Muscle layer of colon (tissue), 2 donors: ENCODE measurements at regions not wholly inside any gene's neighbourhood (a gene's known extent, or its start where the extent isn't known, plus 50 kb on each side); places are given as distances from the start of the nearest gene placed in this dataset.
"Not testable (repeated sequence)": the region's sequence is repeated elsewhere in the genome, so short reads cannot be mapped to it uniquely, and the experiment has no call there.

ENCODE experiments used
- H3K27ac ChIP-seq: one replicate; pipeline ENCODE4 v1.7.0; 2013; ENCODE audit warnings: low read depth, mild to moderate bottlenecking, low read length, moderate library complexity
- H3K27me3 ChIP-seq, 2 donors: one replicate each; pipeline ENCODE4 v1.7.0; 2013; ENCODE audit warnings: low read length in 2 of 2, mild to moderate bottlenecking in 2 of 2; ENCODE audit not compliant: insufficient read depth in 2 of 2, control insufficient read depth in 1 of 2
- H3K36me3 ChIP-seq: one replicate; pipeline ENCODE4 v1.7.0; 2013; ENCODE audit warnings: mild to moderate bottlenecking, low read length; ENCODE audit not compliant: insufficient read depth
- H3K4me1 ChIP-seq: one replicate; pipeline ENCODE4 v1.7.0; 2013; ENCODE audit warnings: mild to moderate bottlenecking, low read length; ENCODE audit not compliant: insufficient read depth
- H3K4me3 ChIP-seq, 2 donors: one replicate each; pipeline ENCODE4 v1.7.0; 2013; ENCODE audit warnings: low read length in 2 of 2, low read depth in 1 of 2, mild to moderate bottlenecking in 1 of 2, moderate library complexity in 1 of 2
- H3K9ac ChIP-seq: one replicate; pipeline ENCODE4 v1.7.0; 2013; ENCODE audit warnings: low read length
- H3K9me3 ChIP-seq: one replicate; pipeline ENCODE4 v1.7.0; 2013; ENCODE audit warnings: mild to moderate bottlenecking, low read length
- donor health status: abdominal sarcoma.
- donor health status: Adenocarcinoma of cecum.

GRCh38 chr2:8374782-8375181, 307.1 kb upstream of the ID2 start:
- Histone ChIP-seq H3K27me3 (no peaks in the 10 kb centered on the region), H3K4me1 (no peaks in the 10 kb centered on the region), H3K27ac (no peak overlapping the region), H3K36me3 (no peaks in the 10 kb centered on the region), H3K4me3 (no peak overlapping the region), H3K9ac (no peak overlapping the region), H3K9me3 (no peaks in the 10 kb centered on the region)

DNA sequence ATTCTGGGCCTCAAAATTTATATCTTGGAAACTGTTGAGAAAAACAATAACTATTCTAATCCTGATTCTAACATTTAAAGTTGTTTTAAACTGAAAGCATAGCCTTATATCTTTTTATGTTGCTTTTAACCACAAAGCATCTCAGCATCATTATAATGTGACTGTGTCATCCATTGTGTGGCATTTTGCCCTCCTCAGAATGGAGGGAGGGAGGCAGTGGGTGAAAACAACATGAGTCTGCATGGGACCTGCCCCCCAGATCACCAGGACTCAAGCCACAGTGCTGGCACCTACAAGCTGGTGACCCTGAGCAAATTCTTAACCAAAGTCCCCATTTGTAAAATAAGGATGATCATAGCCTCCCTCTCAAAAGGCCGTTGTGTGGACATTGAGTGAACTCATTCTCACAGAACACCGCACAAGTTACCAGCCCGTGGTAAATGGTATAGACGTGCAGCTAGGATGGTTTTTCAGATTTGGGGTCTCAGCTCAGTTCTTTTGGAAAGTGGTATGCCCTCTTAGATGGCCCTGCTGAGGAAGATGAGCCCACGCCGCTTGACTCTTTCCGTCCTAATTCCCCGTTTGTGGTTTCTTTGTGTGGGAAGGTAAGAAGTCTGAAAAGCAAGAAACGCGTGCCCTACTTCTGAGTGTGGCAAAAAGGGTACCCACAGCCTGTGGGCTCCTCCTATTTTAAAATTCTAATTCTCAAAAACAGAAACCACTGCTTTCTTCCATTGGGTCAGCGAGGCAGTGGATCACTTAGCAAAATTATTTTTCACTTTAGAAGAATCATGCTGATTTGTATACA, 305.0 kb upstream of the ID2 start:
- no peaks in the 10 kb centered on the region for H3K27me3 ChIP-seq
- H3K36me3 ChIP-seq: no peaks in the 10 kb centered on the region
- H3K4me1 ChIP-seq: no peaks in the 10 kb centered on the region
- no peak overlapping the region for H3K4me3 ChIP-seq
- H3K27ac ChIP-seq: no peak overlapping the region
- no peak overlapping the region for H3K9ac ChIP-seq
- no peaks in the 10 kb centered on the region for H3K9me3 ChIP-seq

DNA sequence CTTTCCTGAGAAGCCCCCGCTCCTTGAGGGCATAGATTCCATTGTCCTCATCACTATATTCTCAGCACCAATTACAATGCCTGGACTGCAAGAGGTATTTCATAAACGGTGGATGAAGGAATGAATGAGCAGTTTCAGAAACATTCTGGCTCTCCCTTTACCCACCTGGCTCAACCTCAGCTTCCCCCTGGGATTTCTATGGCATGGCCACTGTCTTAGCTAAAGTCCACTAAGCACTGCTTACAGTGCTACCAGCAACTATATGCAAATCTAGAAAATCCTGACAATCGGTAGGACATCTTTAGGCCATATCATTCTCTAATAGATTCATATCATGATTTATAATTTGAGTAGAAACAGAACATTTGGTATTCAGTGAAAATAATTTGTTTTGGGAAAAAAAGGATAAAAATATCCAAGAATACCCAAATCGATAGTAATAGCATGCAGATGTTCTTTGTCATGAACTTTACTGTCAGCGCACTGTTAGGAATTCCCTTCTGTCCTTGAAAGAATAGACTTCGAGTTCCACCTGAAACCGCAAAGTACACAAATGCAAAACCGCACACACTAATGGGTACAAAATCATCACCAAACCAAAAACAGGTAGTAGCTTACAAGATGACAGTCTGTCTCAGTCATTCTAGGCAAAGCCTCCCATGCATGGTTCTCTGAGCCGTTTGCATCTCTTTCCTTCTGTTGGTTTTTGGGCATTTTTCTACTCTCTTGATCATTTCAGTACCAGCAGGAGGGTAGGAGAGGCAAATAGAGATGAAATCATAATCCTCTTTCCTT, 303.6 kb upstream of the ID2 start:
- Histone ChIP-seq H3K36me3 (no peaks in the 10 kb centered on the region), H3K9ac (no peak overlapping the region), H3K4me3 (no peak overlapping the region), H3K9me3 (no peaks in the 10 kb centered on the region), H3K27ac (no peak overlapping the region), H3K27me3 (no peaks in the 10 kb centered on the region), H3K4me1 (no peaks in the 10 kb centered on the region)

GRCh38 chr2:8379128-8379527, 302.7 kb upstream of the ID2 start:
- Histone ChIP-seq H3K27me3 (no peaks in the 10 kb centered on the region), H3K36me3 (no peaks in the 10 kb centered on the region), H3K27ac (no peak overlapping the region), H3K9ac (no peak overlapping the region), H3K9me3 (no peaks in the 10 kb centered on the region), H3K4me3 (no peak overlapping the region), H3K4me1 (no peaks in the 10 kb centered on the region)

GRCh38 chr2:8379549-8379948, 302.3 kb upstream of the ID2 start:
- Histone ChIP-seq H3K9ac (no peak overlapping the region), H3K4me1 (no peaks in the 10 kb centered on the region), H3K9me3 (no peaks in the 10 kb centered on the region), H3K27ac (no peak overlapping the region), H3K36me3 (no peaks in the 10 kb centered on the region), H3K4me3 (no peak overlapping the region), H3K27me3 (no peaks in the 10 kb centered on the region)

DNA sequence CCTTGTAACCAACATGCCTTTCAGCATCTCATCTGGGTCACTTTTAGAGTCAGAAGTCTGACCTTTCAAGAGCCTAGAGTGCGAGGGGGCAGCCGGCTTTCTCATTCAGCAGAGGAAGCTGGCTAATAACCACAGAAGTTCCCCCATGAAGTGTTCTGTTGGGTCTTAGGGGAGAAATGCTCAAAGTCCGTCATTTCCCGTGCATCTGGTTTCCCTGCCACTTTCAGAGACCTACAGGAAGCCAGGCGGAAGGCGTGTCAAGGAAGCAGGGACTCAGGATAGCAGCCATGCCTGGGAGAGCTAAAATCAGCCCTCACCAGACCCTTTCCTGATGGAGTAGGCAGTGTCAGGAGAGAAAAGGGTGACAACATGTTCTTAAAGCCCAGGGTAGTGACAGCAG, 301.8 kb upstream of the ID2 start:
- no peak overlapping the region for H3K9ac ChIP-seq
- no peak overlapping the region for H3K4me3 ChIP-seq
- no peaks in the 10 kb centered on the region for H3K9me3 ChIP-seq
- H3K36me3 ChIP-seq: no peaks in the 10 kb centered on the region
- no peaks in the 10 kb centered on the region for H3K27me3 ChIP-seq
- H3K4me1 ChIP-seq: no peaks in the 10 kb centered on the region
- no peak overlapping the region for H3K27ac ChIP-seq

- Histone ChIP-seq H3K27me3 (no peaks in the 10 kb centered on the region), H3K4me3 (no peak overlapping the region), H3K4me1 (no peaks in the 10 kb centered on the region), H3K27ac (no peak overlapping the region), H3K9ac (no peak overlapping the region), H3K9me3 (no peaks in the 10 kb centered on the region), H3K36me3 (no peaks in the 10 kb centered on the region)
These were observed 301.3 kb upstream of the ID2 start for GRCh38 chr2:8380566-8380965.

DNA sequence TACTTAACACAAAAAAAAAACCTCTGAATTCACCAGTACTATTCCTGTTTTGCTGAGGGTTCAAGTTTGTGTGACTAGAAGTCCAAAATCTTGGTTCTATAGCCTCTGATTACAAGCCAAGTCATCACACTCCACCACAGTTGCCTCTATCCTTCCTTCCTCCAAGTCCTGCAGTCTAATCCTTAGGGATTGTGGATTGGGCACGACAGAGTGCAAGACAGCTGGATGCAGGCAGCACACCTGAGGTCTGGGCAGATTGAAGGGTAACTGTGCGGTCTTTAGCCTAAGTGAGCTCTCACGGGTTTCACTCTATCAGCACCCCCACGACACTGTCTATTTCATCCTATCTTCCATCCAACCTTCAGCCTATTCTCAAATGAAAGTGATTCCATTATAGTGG, 299.4 kb upstream of the ID2 start:
- Histone ChIP-seq H3K27ac (no peak overlapping the region), H3K9ac (no peak overlapping the region), H3K36me3 (no peaks in the 10 kb centered on the region), H3K4me1 (no peaks in the 10 kb centered on the region), H3K27me3 (no peaks in the 10 kb centered on the region), H3K4me3 (no peak overlapping the region), H3K9me3 (no peaks in the 10 kb centered on the region)

DNA sequence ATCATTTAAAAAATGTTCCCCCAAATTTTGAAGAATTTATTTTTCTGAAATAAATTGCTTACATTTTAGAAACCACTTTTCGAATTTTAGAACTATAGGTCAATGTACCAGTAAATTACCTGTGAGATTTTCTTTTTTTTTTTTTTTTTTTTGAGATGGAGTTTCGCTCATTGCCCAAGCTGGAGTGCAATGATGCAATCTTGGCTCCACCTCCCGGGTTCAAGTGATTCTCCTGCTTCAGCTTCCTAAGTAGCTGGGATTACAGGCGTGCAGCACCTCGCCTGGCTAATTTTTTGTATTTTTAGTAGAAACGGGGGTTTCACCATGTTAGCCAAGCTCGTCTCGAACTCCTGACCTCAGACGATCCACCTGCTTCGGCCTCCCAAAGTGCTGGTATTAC, 295.1 kb upstream of the ID2 start:
- not testable (repeated sequence) for H3K4me1 ChIP-seq, H3K4me3 ChIP-seq, H3K27me3 ChIP-seq, H3K9me3 ChIP-seq, H3K36me3 ChIP-seq, H3K9ac ChIP-seq, H3K27ac ChIP-seq

DNA sequence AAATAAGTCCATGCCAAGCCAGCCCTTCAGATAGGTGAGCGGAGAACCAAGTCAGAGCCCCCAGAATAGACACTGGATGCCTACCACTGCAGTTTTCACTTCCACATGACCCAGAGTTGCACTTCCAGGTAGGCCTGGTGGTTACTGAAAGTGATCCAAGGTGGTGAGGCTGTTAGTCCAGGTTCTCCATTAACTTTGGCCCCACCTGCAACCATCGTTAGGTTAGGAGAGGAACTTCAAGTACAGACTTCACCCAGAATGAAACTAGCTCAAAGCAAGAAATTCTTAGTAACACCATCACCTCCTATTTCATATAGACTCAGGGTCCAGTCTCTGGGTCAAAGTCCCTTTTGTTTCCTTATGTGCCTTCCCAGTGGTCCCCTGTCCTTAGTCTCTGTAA, 293.1 kb upstream of the ID2 start:
- Histone ChIP-seq H3K4me3 (no peak overlapping the region), H3K36me3 (no peaks in the 10 kb centered on the region), H3K9me3 (no peaks in the 10 kb centered on the region), H3K27ac (no peak overlapping the region), H3K27me3 (no peaks in the 10 kb centered on the region), H3K9ac (no peak overlapping the region), H3K4me1 (no peaks in the 10 kb centered on the region)

DNA sequence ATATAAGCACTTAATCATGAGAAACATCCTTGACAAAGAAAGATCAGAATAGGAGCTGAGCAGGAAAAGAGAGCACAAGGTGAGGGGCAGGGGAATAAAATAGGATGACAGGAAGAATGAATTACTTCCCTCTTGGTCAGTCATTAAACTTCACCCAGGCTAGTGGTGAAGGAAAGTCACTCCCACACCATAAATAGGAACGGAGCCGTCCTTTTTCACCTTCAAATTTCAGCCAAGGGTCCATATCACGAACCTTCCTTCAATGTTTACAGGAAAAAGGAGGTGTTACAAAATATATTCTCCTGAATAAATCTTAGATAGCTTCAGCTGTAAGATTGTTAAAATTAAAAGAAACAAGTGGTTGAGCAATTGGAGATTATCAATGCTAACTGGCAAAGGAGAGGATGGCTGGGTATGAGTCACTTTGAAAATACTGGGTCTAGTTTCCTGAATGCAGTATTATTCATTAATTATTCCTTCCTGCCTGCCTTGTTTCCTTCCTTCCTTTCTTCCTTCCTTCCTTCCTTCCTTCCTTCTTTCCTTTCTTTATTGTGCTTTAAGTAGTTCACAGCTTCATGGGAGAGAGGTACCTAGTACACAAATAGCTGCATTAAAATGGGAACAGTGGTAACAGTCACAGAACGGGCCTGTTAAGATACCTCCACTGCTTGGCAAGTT, 292.3 kb upstream of the ID2 start:
- Histone ChIP-seq H3K9me3 (no peaks in the 10 kb centered on the region), H3K27me3 (no peaks in the 10 kb centered on the region), H3K9ac (no peak overlapping the region), H3K4me3 (no peak overlapping the region), H3K27ac (no peak overlapping the region), H3K4me1 (no peaks in the 10 kb centered on the region), H3K36me3 (no peaks in the 10 kb centered on the region)
